HG03196 (cell line): ENCODE measurements at regions not wholly inside any gene's neighbourhood (a gene's known extent, or its start where the extent isn't known, plus 50 kb on each side); places are given as distances from the start of the nearest gene placed in this dataset.
"Not testable (repeated sequence)": the region's sequence is repeated elsewhere in the genome, so short reads cannot be mapped to it uniquely, and the experiment has no call there.

Experiments used
- ATAC-seq: cut with Tn5 transposase; IDR thresholded peaks from one replicate; pipeline ENCODE4 v1.9.1; 2021; ENCODE audit not compliant: unreplicated experiment

DNA sequence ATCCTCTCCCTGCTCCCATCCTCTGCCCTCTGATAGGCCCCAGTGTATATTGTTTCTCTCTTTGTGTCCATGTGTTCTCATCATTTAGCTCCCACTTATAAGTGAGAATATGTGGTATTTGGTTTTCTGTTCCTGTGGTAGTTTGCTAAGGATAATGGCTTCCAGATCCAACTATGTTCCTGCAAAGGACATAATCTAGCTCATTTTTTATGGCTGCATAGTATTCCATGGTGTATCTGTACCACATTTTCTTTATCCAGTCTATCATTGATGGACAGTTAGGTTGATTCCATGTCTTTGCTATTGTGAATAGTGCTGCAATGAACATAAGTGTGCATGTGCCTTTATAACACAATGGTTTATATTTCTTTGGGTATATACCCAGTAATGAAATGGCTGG, 57.8 kb upstream of the SMIM30 start:
- not testable (repeated sequence) for ATAC-seq

DNA sequence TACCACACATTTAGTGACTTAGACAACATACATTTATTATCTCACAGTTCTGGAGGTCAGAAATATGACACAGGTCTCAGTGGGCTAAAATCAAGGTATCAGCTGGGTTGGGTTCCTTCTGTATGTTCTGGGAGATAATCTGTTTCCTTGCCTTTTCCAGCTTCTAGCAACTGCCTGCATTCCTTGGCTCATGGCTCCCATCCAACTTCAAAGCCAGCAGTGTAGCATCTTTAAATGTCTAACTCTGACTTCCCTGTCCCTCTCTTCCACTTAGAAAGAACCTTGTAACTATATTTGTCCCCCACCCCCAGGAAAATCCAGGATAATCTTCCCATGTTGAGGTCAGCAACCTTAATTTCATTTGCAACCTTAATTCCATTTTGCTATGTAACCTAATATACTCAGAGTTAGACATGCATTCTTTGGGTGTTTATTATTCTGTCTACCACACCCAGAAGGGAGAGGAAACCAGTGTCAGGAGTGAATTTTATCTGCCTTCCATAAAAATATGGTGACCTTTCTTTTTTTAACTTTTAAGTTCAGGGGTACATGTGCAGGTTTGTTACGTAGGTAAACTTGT, 57.3 kb upstream of the SMIM30 start:
- ATAC-seq: no peak

DNA sequence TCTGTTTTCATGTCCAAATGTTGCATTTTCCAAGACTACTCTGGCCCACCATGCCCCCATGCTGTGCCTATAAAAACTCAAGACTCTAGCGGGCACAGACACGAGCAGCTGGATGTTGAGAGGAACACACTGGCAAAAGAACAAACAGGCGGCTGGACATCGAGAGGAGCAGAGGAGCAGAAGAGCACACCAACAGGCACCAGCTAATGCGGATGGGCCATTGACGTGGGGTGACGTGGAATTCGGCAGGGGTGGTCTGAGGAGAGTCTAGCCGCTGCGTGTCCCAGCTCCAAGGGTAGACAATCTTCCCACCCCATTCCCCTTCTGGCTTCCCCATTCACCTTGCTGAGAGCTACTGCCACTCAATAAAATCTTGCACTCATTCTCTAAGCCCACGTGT, 54.4 kb upstream of the SMIM30 start:
- ATAC-seq: no peak

DNA sequence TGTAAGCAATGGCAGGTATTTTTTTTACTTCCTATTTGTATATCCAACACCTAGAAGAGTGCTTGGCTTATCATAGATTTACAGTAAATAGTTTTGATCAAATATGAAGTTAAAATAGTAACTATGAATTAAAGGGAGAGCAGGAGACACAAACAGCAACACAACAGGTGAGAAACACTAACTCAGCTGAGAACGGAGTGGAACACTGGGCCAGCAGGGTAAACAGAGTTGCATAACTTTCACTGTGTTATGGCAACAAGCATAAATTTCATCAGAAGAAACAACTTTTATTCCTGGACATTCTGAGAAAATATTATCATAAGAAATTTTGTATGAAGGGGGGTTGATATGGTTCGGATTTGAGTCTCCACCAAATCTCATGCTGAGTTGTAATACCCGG, 52.2 kb upstream of the SMIM30 start:
- no peak for ATAC-seq
